ENCODE measurements at regions not wholly inside any gene's neighbourhood (a gene's known extent, or its start where the extent isn't known, plus 50 kb on each side); places are given as distances from the start of the nearest gene placed in this dataset.
"Not testable (repeated sequence)": the region's sequence is repeated elsewhere in the genome, so short reads cannot be mapped to it uniquely, and the experiment has no call there.

GRCh38 chr4:97013309-97013708, 1130.0 kb downstream of the STPG2 start:
- no peak for DNase-seq

DNA sequence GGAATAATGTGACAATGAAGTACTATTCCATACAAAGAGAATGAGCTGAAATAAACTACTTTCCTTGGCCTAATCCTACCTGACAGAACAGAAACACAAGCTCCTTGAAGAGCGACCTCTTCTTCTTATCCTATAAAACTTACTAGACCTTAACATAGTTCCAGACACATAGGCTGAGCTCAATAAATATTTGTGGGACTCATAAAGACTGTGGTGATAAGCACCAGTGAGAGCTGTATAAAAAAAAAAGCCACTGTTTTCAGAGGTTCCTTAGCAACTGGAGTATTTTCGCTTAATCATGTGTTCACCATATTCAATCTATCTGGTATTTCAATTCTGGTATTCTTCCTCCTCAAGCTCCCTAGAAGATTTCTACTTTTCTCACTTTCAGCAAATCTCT, 1129.6 kb downstream of the STPG2 start:
- DNase-seq, result no peak

DNA sequence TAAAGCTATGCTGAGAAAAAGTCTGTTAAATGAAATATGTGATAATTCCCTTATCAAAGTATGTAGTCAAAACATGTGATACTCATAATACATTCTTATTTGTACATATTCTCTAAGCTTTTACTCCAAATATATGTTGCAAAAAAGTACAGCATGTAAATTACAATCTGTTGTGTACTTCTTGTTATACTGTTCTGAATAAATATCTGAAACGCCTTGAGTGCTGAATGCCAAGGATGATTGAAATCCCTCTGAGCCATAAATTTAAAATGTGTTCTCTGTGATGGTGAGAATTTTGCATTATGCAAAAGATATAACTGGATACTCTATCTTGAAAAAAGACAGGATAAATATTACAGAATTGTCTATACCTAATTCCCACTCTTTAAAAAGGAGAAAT, 1128.0 kb downstream of the STPG2 start:
- DNase-seq, result no peak

GRCh38 chr4:97016186-97016907, 1126.9 kb downstream of the STPG2 start:
- DNase-seq, result no peak

DNA sequence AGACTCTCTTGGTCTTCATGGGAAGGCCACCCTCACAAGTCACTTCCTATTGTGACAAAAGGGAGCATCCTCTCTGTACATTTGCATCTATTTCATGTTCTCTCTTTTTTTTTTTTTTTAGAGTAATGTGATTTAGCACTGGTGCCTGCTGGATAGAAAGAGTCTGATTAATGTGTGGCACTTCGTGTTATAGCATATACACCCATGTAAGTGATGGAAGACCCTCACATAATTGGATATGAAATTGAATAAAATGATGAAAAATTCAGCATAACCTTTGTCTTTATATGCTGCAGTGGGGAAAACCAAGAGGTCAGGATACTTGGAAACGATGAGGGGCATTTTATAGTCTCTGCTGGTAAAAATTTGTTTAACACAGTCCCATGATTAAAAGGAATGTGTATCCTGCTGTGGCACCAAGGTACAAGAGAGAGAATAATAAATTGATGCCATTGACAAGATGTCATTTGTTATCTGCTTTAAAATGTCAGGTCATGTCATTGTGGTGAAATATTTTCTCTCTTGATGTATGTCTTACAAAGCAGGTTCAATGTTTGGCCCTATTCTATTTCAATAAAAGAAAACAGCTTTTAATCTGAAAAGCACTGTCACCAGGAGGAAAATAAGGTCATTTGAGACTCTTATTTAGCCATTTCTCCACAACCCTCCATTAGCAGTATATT, 1115.4 kb downstream of the STPG2 start:
- DNase-seq, result no peak

DNA sequence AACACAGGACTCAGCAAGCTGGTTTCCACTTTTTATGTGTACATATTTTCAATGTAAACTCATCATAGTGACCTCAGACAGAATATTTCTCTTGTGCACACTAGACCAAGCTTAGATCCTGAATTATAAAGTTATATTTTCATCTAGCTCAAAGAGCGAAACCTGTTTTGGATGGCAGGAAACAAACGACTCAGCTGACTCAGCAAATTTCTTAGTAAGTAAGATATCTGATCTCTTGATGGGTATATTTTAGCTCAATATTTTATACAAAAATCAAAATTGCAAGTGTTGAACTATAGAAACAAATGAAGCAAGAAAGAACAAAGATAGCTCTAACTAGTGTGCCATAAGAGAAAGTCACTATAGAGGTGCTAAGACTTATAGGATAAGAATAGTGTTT, 1114.5 kb downstream of the STPG2 start:
- DNase-seq, result no peak

- DNase-seq, result not testable (repeated sequence)
Measured at GRCh38 chr4:97037411-97038145, 1105.7 kb downstream of the STPG2 start.

DNA sequence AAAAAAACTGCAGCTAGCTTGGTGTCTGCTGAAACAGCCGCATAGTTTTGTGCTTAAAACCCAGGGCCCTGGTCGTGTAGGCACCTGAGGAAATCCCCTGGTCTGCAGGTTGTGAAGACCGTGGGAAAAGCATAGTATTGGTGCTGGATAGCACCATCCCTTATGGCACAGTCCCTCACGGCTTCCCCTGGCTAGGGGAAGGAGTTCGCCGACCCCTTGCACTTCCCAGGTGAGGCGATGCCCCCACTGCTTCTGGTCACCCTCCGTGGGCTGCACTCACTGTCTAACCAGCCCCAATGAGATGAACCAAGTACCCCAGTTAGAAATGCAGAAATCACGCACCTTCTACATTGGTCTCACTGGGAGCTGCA, 1105.1 kb downstream of the STPG2 start:
- DNase-seq, result no peak

DNA sequence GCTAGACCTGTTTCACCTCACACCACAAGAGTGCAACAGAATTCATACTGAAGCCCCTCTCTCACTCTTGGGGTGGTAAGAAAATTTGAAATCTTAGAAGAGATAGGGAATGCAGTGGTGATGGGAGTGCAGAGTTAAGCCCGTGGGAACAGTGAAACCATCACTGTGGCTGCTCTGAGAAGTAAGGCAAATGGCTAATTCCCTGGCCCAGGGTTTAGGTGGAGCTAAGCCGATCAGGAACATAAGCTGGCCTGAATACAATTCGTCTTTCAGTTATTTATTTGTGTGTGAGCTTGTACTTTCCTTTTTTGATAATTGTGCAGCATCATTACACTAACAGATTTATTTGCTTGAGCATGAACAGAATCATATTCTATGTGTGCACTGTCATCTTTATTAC, 1070.6 kb downstream of the STPG2 start:
- no peak for DNase-seq

- DNase-seq, result peak; percentile 4
Measured at GRCh38 chr4:97073194-97073593, 1070.1 kb downstream of the STPG2 start.

GRCh38 chr4:97074531-97074930, 1068.7 kb downstream of the STPG2 start:
- no peak for DNase-seq

DNA sequence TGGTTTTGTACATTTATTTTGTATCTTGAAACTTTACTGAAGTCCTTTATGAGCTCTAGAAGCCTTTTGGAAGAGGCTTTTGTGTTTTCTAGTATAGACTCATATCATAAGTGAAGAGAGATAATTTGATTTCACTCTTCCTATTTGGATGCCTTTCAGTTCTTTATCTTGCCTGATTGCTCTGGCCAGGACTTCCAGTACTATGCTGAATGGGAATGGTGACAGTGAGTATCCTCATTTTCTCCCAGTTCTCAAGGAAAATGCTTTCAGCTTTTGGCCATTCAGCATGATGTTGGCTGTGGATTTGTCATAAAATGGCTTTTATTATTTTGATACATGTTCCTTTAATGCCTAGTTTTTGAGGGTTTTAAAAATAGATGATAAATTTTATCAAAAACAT, 1061.3 kb downstream of the STPG2 start:
- no peak for DNase-seq

DNA sequence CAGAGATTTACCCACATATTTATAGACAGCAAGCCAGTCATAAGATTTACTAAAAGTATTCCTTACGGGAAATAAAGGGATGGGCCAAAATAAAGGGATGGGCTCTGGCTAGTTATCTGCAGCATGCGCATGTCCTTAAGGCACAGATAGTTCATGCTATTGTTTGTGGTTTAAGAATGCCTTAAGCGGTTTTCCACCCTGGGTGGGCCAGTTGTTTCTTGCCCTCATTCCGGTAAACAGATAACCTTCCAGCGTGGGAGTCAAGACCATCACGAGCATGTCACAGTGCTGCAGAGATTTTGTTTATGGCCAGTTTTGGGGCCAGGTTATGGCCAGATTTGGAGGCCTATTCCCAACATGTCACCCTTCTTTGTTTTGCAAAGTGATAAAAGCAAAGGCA, 1046.2 kb downstream of the STPG2 start:
- not testable (repeated sequence) for DNase-seq

DNA sequence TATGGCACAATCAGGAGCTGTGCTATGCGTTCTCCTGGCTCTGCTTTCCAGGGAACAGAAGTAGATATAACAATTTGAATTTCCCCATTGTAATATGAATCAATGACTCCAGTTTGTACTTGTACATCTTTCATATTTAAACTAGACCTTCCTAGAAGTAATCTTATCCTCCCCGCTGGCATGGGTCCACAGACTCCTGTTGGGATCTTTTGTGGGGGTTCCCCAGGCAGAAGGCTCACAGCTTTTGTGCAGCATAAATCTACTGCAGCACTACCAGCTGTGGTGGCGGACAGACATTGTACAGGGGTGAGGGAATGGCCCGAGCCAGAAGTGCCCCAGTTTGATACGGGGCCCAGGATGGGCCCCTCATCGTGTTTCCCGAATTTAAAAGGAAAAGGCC, 1042.1 kb downstream of the STPG2 start:
- not testable (repeated sequence) for DNase-seq

- DNase-seq, result no peak
Measured at GRCh38 chr4:97103252-97103651, 1040.0 kb downstream of the STPG2 start.

DNA sequence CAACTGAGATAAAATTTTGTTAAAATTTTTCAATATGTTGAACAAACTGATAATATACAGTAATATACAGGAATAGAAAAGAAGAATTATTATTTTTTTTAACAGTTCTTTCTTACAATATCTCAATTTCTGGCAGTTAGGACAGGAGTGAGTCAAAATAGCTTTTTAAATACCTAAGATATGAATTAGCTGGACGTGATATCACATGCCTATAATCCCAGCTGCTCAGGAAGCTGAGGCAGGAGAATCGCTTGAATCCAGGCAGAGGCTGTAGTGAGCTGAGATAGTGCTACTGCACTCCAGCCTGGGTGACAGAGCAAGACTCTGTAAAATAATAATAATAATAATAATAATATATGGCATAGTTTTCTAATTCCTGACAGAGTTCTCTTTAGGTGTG, 1039.3 kb downstream of the STPG2 start:
- DNase-seq, result no peak

DNA sequence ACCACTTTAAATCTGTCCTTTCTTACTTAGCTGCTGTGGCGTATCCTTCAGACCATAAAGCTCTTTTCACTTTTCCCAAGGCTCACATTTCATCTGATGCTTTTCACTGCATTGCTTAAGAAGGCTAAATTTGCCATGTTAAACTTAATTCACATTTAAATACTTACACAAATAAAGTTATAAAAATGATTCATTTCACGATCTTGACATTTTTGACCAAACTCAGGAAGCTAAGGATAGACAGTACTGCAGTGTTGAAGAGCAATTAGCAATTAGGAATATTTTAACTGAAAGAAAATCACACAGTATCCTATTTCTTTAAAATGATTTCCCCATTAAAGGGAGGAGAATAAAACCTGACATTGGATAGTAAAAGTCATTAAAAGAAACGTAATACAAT, 1038.6 kb downstream of the STPG2 start:
- DNase-seq, result no peak

GRCh38 chr4:97105347-97106099, 1037.8 kb downstream of the STPG2 start:
- no peak for DNase-seq

GRCh38 chr4:97106161-97106560, 1037.1 kb downstream of the STPG2 start:
- DNase-seq, result no peak

- DNase-seq, result no peak
Measured at GRCh38 chr4:97110506-97110905, 1032.8 kb downstream of the STPG2 start.

GRCh38 chr4:97116511-97116910, 1026.8 kb downstream of the STPG2 start:
- DNase-seq, result no peak

DNA sequence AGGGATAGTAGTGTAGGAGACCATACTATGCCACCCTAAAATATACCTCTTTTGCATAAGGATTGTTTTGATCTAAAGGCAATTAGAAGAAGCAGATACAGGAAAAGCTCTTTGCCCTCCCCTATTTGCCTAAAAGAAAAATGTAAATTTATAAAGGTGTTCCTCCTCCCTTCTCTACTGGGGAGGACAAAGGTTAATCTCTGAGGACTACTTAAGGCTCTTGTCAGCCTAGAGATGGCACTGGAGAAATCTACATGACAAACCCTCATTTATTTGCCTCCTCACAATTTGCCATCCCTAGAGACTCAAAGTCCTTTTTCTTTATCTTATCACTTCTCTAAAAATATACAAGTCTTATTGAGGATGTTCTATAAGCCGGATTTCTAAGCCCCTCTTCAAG, 1021.8 kb downstream of the STPG2 start:
- DNase-seq, result no peak

DNA sequence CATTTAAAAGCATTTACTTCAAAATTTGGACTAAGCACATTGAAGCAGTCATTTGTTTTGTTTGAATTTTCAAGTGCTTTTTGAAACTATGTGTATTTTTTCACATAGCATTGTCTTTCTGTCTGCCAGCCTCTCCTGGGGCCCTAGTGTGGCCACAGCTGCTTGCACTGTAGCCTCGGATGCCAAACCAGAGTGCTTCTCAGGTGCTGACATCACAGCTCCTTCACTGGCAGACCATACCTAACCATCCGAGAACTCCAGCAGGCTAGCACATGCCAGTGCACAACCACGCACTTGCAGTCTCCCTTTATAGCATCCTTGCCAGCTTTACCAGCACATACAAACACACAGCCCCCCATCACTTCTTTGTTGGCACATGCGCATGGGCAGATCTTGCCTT, 1019.7 kb downstream of the STPG2 start:
- peak; percentile 3 for DNase-seq
